Heart left ventricle (tissue), 13 donors: ENCODE measurements at regions not wholly inside any gene's neighbourhood (a gene's known extent, or its start where the extent isn't known, plus 50 kb on each side); places are given as distances from the start of the nearest gene placed in this dataset.

Experiments
- CTCF ChIP-seq, 12 donors: fragments of 200-600 bp; sonication (generic) in 4 of 12; IDR thresholded peaks; one replicate each; pipeline versions ENCODE4 v1.5.0 to v1.8.0; 2018 to 2022; ENCODE audit warnings: antibody characterized with exemption in 12 of 12, mild to moderate bottlenecking in 5 of 12
- POLR2A ChIP-seq, 2 donors: fragments of 450-650 bp; IDR thresholded peaks; one replicate each; pipeline ENCODE4 v1.6.1; 2017; ENCODE audit warnings: antibody characterized with exemption in 2 of 2, mild to moderate bottlenecking in 2 of 2, moderate library complexity in 2 of 2
- donor health status: ischemic (EF 13 %, LVEDD 7.1; RV severe dilation, severe dysfunction).
- donor health status: DM: no; HTN: yes; CAD: no.
- donor health status: DM: no; HTN: no; CAD: no.
- donor health status: ischemic (EF 25% LVEDD 6.9; RV normal size, moderate dysfunction).
- donor health status: ischemic (EF 25% LVEDD 5.7; RV mildly dilated, moderate dysfunction).
- donor health status: ischemic (EF 35%, LVEDD 5.7; RV mildly dilated, moderate dysfunction).
- donor health status: nonischemic (EF 11% LVEDD 7.7; RV severe dilation, severe dysfunction).
- donor health status: DM: yes; HTN: yes; CAD: no.
- donor health status: PGD.
- donor health status: ischemic (EF 29% LVEDD 5.4; RV normal size, mild dysfunction).
- donor health status: nonischemic (EF 23%, LVEDD 6.1; RV moderate dilation, normal function).

DNA sequence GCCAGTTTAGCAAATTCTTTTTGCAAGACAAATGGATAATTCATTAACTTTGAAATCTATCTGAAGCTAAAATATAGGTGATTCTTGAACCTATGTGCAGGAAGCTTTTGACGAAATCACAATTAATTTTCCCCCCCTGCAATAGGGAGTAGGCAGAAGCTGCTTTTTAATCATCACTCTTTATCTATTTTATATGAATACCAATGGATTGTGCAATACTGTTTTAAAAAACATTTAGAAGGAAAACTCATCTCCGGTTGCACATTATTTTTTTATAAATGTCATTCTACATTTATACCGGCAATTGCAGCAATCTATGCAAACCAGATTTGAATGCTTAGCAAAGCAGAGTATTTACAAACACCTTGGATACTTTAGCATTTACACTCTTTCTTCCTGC lies 121.1 kb upstream of the TMCO5A start:
- TF ChIP-seq CTCF (IDR thresholded peaks at IDR 0.05) = no peak
- no peak for TF ChIP-seq POLR2A (IDR thresholded peaks at IDR 0.05)
